GM12873 (cell line): ENCODE measurements at regions not wholly inside any gene's neighbourhood (a gene's known extent, or its start where the extent isn't known, plus 50 kb on each side); places are given as distances from the start of the nearest gene placed in this dataset.

Experiments used
- TF ChIP-seq, protein P1 (sequence below): IDR thresholded peaks from 2 replicates; pipeline ENCODE4 v1.5.1; 2012; ENCODE audit warnings: low read depth, mild to moderate bottlenecking, moderate library complexity, low read length, control low read depth; ENCODE audit not compliant: insufficient read depth; ENCODE audit errors: missing control alignments

DNA sequence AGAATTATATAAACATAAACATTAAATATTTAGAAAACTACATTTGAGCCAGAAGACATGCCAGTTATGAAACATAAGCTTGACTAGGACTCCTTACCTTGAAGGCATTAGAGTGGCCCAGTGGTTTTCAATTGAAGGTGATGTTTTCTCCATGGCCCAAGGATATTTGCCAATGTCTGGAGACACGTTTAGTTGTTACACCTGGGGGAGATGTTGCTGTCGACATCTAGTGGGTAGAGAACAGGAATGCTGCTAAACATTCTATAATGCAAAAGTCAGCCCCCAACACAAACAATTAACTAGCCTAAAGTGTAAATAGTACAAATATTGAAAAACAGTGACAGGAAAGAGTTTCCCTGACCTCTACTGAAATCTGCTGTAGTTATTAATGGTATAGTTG is 200.9 kb upstream of the HS3ST5 start:
- TF ChIP-seq, protein P1, sequence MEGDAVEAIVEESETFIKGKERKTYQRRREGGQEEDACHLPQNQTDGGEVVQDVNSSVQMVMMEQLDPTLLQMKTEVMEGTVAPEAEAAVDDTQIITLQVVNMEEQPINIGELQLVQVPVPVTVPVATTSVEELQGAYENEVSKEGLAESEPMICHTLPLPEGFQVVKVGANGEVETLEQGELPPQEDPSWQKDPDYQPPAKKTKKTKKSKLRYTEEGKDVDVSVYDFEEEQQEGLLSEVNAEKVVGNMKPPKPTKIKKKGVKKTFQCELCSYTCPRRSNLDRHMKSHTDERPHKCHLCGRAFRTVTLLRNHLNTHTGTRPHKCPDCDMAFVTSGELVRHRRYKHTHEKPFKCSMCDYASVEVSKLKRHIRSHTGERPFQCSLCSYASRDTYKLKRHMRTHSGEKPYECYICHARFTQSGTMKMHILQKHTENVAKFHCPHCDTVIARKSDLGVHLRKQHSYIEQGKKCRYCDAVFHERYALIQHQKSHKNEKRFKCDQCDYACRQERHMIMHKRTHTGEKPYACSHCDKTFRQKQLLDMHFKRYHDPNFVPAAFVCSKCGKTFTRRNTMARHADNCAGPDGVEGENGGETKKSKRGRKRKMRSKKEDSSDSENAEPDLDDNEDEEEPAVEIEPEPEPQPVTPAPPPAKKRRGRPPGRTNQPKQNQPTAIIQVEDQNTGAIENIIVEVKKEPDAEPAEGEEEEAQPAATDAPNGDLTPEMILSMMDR = no peak

DNA sequence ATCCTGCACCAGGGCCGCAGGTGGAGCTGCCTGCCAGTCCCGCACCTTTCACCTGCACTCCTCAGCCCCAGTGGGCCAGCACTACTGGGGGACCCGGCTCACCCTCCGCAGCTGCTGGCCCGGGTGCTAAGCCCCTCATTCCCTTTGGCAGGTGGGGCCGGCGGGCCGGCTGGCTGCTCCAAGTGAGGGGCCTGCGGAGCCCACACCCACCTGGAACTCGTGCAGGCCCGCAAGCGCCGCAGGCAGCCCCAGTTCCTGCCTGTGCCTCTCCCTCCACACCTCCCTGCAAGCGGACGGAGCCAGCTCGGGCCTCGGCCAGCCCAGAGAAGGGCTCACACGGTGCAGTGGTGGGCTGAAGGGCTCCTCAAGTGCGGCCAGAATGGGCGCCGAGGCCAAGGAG is 199.0 kb upstream of the HS3ST5 start:
- TF ChIP-seq, protein P1 = no peak

DNA sequence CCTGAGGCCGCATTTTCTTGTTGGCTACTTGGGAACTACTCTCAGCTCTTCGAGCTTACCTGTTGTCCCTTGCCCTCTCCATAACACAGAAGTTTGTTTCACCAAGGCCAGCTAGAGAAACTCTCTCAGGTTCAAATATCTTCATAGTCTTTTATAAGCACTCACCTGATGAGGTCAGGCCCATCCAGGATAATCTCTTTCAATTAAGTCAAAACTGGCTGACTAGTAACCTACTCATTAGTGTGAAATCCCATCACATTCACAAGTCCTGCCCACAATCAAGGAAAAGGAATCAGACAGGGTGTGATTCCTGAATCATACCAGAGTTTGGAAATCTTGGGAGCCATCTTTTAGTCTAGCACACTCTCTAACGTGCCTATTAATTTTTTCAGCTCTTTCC is 195.2 kb upstream of the HS3ST5 start:
- TF ChIP-seq, protein P1 = no peak

DNA sequence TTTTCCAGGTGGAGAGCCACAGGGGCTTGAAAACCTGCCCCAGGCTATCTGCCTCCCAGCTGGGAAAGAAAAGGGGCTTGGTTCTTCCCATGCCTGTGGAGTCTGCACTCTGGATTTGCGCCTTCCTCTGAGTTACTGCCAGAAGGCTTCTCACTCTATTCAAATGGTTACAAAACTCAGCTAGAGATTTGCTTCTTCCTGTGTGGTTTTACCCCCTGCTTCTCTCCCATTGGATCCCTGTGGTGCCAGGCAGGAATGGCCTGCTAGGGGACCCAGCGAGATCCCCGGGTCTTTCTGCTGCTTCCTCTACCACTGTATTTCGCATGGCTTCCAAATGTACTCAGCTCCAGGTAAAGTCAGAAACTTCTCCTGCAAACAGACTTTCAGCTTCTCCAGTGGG is 192.0 kb upstream of the HS3ST5 start:
- TF ChIP-seq, protein P1 = no peak

DNA sequence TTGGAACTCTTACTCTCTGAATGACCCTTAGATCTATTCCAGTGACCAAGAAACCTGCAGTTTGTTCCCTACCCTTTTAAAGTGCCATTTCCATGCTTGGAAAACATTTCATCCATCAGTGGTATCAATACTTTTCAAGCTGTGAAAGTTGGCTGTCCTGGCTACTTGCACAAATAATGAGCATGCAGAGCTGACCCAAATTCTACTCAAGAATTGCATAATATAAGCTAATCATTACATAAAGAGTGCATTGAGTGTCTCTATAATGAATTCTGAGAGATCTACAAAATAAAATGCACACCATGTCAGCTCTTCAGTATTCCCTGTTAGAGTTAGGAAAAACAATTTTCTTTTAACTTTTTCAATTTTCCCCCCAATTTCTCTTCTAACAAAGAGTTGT is 181.3 kb upstream of the HS3ST5 start:
- TF ChIP-seq, protein P1 = no peak

DNA sequence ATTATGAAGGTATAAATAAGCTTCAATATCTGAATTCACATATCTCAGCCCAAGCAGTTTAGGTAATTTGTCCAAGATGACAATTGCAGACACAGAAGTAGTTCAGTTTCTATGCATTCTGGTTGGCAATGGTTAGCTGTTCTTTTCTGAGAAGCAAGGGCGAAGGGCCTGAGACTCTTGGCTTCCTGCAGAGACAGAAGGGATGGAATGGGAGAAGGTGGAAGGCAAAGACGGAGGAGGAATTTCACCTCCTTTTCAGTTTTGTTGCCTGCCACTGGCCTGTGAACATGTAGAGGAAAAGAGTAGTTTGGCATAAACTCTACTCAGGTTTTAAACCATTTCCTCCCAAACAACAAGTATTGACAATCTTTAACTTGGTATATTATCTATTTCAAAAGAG is 180.7 kb upstream of the HS3ST5 start:
- TF ChIP-seq, protein P1 = no peak

DNA sequence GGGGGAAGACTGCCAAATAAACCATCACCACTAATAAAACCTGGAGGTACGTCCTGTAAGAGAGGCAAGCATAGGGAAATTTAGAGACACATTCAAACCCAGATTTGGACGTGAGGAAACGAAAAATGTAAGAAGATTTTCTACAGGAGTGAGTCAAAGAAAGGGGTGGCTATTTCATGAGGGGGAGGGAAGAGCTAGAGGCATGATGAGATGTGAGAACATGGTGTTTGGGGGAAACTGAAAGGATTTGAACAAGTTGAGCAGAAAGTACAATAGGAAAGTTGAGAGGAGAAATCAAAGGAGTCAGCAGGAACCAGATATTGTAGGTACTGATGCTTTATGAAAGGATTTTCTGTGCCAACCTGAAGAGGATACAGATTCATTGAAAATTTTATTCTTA is 179.1 kb upstream of the HS3ST5 start:
- TF ChIP-seq, protein P1 = no peak
